H1 (cell line): ENCODE measurements at regions not wholly inside any gene's neighbourhood (a gene's known extent, or its start where the extent isn't known, plus 50 kb on each side); places are given as distances from the start of the nearest gene placed in this dataset.

Experiments
- CTCF ChIA-PET: fragments of 300-600 bp; sonication (Branson Sonifier 250); formaldehyde crosslinking; loops from one replicate; lab custom pipeline; 2021; ENCODE audit not compliant: partially characterized antibody; lab: Charles Lee
- POLR2A ChIA-PET: fragments of 300-600 bp; sonication (Branson Sonifier 250); formaldehyde crosslinking; loops from one replicate; lab custom pipeline; 2021; ENCODE audit warnings: inconsistent platforms; ENCODE audit not compliant: partially characterized antibody; lab: Charles Lee
- DNase-seq, 2 experiments: peaks; one replicate each; pipeline versions ENCODE4 v3.0.0 to v3.0.0-alpha.2; 2010 to 2022; ENCODE audit warnings: low spot score in 2 of 2, low read depth in 1 of 2, mixed read lengths in 1 of 2
- FAIRE-seq: peaks from 2 replicates; lab custom pipeline; 2011; peaks lifted over from hg19 to GRCh38; lab: Jason Lieb, UNC
- H2AFZ ChIP-seq: 2 replicates; pipeline ENCODE4 v1.8.1; 2012; ENCODE audit warnings: low read length, inconsistent platforms
- H2AK5ac ChIP-seq: 2 replicates; pipeline ENCODE4 v1.6.1; 2013; ENCODE audit warnings: low read depth, low read length
- H2BK120ac ChIP-seq: replicated peaks from 2 replicates; pipeline ENCODE3; 2013; ENCODE audit warnings: low read depth, low read length, inconsistent platforms
- H2BK12ac ChIP-seq: 2 replicates; pipeline ENCODE4 v1.6.1; 2013; ENCODE audit warnings: low read depth, low read length
- H2BK15ac ChIP-seq: 2 replicates; pipeline ENCODE4 v1.6.1; 2013; ENCODE audit warnings: low read length
- H2BK20ac ChIP-seq: 2 replicates; pipeline ENCODE4 v1.6.1; 2013; ENCODE audit warnings: low read length
- H2BK5ac ChIP-seq: 2 replicates; pipeline ENCODE4 v1.6.1; 2013; ENCODE audit warnings: low read depth, low read length
- H3K14ac ChIP-seq: 2 replicates; pipeline ENCODE4 v1.6.1; 2013; ENCODE audit warnings: inconsistent platforms; ENCODE audit not compliant: insufficient read length
- H3K18ac ChIP-seq: 2 replicates; pipeline ENCODE4 v1.6.1; 2013; ENCODE audit warnings: low read length; ENCODE audit errors: extremely low read depth
- H3K23ac ChIP-seq: 2 replicates; pipeline ENCODE4 v1.6.1; 2013; ENCODE audit warnings: inconsistent platforms; ENCODE audit not compliant: insufficient read length
- H3K23me2 ChIP-seq: 2 replicates; pipeline ENCODE4 v1.6.1; 2013; ENCODE audit warnings: low read depth, low read length
- H3K27ac ChIP-seq: 2 replicates; pipeline ENCODE4 v1.6.1; 2011; ENCODE audit warnings: low read depth, low read length, inconsistent platforms
- H3K27me3 ChIP-seq, 4 experiments: replicated peaks in 1 of 4; 1 replicate in 1 of 4; 2 replicates in 3 of 4; pipeline versions ENCODE4 v1.6.1 to v1.8.1; 2011 to 2013; ENCODE audit warnings: low read length in 3 of 4, mild to moderate bottlenecking in 3 of 4, inconsistent platforms in 2 of 4, mixed read lengths in 2 of 4, moderate library complexity in 1 of 4; ENCODE audit not compliant: control insufficient read depth in 3 of 4, insufficient read depth in 3 of 4; ENCODE audit errors: extremely low read depth in 1 of 4
- H3K36me3 ChIP-seq, 4 experiments: 2 replicates each; pipeline versions ENCODE4 v1.6.1 to v1.8.1; 2011 to 2013; ENCODE audit warnings: mild to moderate bottlenecking in 4 of 4, low read length in 3 of 4, moderate library complexity in 2 of 4, control low read depth in 1 of 4, inconsistent platforms in 1 of 4; ENCODE audit not compliant: insufficient read depth in 4 of 4, control insufficient read depth in 2 of 4
- H3K4ac ChIP-seq: replicated peaks from 2 replicates; pipeline ENCODE3; 2013; ENCODE audit warnings: low read length, low read depth, mixed read lengths, inconsistent platforms; ENCODE audit not compliant: insufficient read length
- H3K4me1 ChIP-seq, 4 experiments: replicated peaks in 1 of 4; 1 replicate in 1 of 4; 2 replicates in 3 of 4; pipeline versions ENCODE4 v1.6.1 to v1.8.1; 2011 to 2013; ENCODE audit warnings: low read length in 3 of 4, inconsistent platforms in 2 of 4, mixed read lengths in 1 of 4; ENCODE audit not compliant: insufficient read depth in 4 of 4, control insufficient read depth in 3 of 4
- H3K4me2 ChIP-seq, 2 experiments: 2 replicates each; pipeline versions ENCODE4 v1.6.1 to v1.8.1; 2011 to 2013; ENCODE audit warnings: low read depth in 2 of 2, low read length in 2 of 2, control low read depth in 1 of 2, inconsistent platforms in 1 of 2, mild to moderate bottlenecking in 1 of 2; ENCODE audit not compliant: insufficient read depth in 1 of 2
- H3K4me3 ChIP-seq, 4 experiments: fragments of 200-600, 300-600 bp in 1 of 4; sonication (generic), shearing (Covaris generic), sonication (Bioruptor Twin) in 1 of 4; 2 replicates each; pipeline versions ENCODE4 v1.5.1 to v1.8.1; 2011 to 2016; ENCODE audit warnings: low read length in 4 of 4, low read depth in 3 of 4, control low read depth in 2 of 4, inconsistent platforms in 2 of 4, mild to moderate bottlenecking in 2 of 4, mixed read lengths in 1 of 4, moderate library complexity in 1 of 4; ENCODE audit not compliant: insufficient read depth in 2 of 4; ENCODE audit errors: extremely low read depth in 1 of 4
- H3K56ac ChIP-seq: replicated peaks from 2 replicates; pipeline ENCODE3; 2013; ENCODE audit warnings: low read depth, mild to moderate bottlenecking, mixed read lengths, low read length, inconsistent platforms; ENCODE audit not compliant: insufficient read length
- H3K79me1 ChIP-seq: 2 replicates; pipeline ENCODE4 v1.6.1; 2013; ENCODE audit warnings: low read depth, low read length, control low read depth
- H3K79me2 ChIP-seq, 2 experiments: 2 replicates each; pipeline versions ENCODE4 v1.6.1 to v1.8.1; 2012 to 2013; ENCODE audit warnings: low read length in 2 of 2, mild to moderate bottlenecking in 2 of 2, inconsistent platforms in 1 of 2; ENCODE audit not compliant: insufficient read depth in 2 of 2, control insufficient read depth in 1 of 2
- H3K9ac ChIP-seq, 4 experiments: replicated peaks in 1 of 4; 1 replicate in 1 of 4; 2 replicates in 3 of 4; pipeline versions ENCODE4 v1.6.1 to v1.8.1; 2011 to 2013; ENCODE audit warnings: low read depth in 3 of 4, low read length in 3 of 4, control low read depth in 2 of 4, mild to moderate bottlenecking in 2 of 4, moderate library complexity in 2 of 4, inconsistent platforms in 1 of 4; ENCODE audit errors: extremely low read depth in 1 of 4
- H3K9me3 ChIP-seq, 2 experiments: 2 replicates each; pipeline versions ENCODE4 v1.6.1 to v1.8.1; 2012 to 2013; ENCODE audit warnings: mild to moderate bottlenecking in 2 of 2, moderate library complexity in 2 of 2, control low read depth in 1 of 2, inconsistent platforms in 1 of 2, low read depth in 1 of 2, low read length in 1 of 2, mixed read lengths in 1 of 2; ENCODE audit not compliant: insufficient read depth in 2 of 2
- H4K20me1 ChIP-seq, 2 experiments: replicated peaks in 1 of 2; 2 replicates each; pipeline versions ENCODE3 to v1.8.1; 2011 to 2013; ENCODE audit warnings: inconsistent platforms in 2 of 2, low read length in 2 of 2, mild to moderate bottlenecking in 1 of 2; ENCODE audit not compliant: insufficient read depth in 2 of 2, control insufficient read depth in 1 of 2
- H4K5ac ChIP-seq: 2 replicates; pipeline ENCODE4 v1.6.1; 2013; ENCODE audit warnings: low read length, low read depth, mixed read lengths, inconsistent platforms; ENCODE audit not compliant: insufficient read length
- H4K8ac ChIP-seq: 2 replicates; pipeline ENCODE4 v1.8.0; 2013; ENCODE audit warnings: mild to moderate bottlenecking, moderate library complexity, low read length, inconsistent platforms; ENCODE audit not compliant: insufficient read depth; ENCODE audit errors: extremely low read depth
- H4K91ac ChIP-seq: replicated peaks from 2 replicates; pipeline ENCODE3; 2013; ENCODE audit warnings: low read length, mixed read lengths, inconsistent platforms; ENCODE audit not compliant: insufficient read length
- BRCA1 ChIP-seq: IDR thresholded peaks from 2 replicates; pipeline ENCODE4 v1.6.1; 2012; ENCODE audit warnings: low read depth, low read length, improper control_type of control experiment
- CHD1 ChIP-seq: IDR thresholded peaks from 2 replicates; pipeline ENCODE4 v1.6.1; 2012; ENCODE audit warnings: low read depth, low read length, improper control_type of control experiment
- CREB1 ChIP-seq: IDR thresholded peaks from 2 replicates; pipeline ENCODE4 v1.6.1; 2012; ENCODE audit warnings: inconsistent platforms
- E2F6 ChIP-seq: IDR thresholded peaks from 2 replicates; pipeline ENCODE4 v1.6.1; 2012; ENCODE audit warnings: inconsistent platforms
- JUN ChIP-seq: IDR thresholded peaks from 2 replicates; pipeline ENCODE4 v1.6.1; 2011; ENCODE audit warnings: low read depth, mild to moderate bottlenecking, improper control_type of control experiment, low read length
- MAFK ChIP-seq: IDR thresholded peaks from 2 replicates; pipeline ENCODE4 v1.6.1; 2012; ENCODE audit warnings: low read depth, mild to moderate bottlenecking, improper control_type of control experiment, low read length
- SIX5 ChIP-seq: IDR thresholded peaks from 2 replicates; pipeline ENCODE4 v1.6.1; 2011; ENCODE audit warnings: mild to moderate bottlenecking, low read depth, low read length
- SP1 ChIP-seq: IDR thresholded peaks from 2 replicates; pipeline ENCODE4 v1.6.1; 2011; ENCODE audit warnings: low read depth, low read length
- SP2 ChIP-seq: IDR thresholded peaks from 2 replicates; pipeline ENCODE4 v1.6.1; 2012; ENCODE audit warnings: mild to moderate bottlenecking, low read length, inconsistent platforms
- SUZ12 ChIP-seq: fragments of 200-600 bp; sonication (generic); IDR thresholded peaks from 2 replicates; pipeline ENCODE4 v1.6.1; 2012; ENCODE audit warnings: mild to moderate bottlenecking, inconsistent platforms, low read length, moderate library complexity, mixed read lengths
- TAF1 ChIP-seq: IDR thresholded peaks from 2 replicates; pipeline ENCODE4 v1.6.1; 2011; ENCODE audit warnings: mild to moderate bottlenecking, low read depth, low read length
- WGBS, 2 experiments: shearing (Covaris generic) in 1 of 2; methylation state at CpG; one replicate each; pipeline versions ENCODE4 v1.1.6 to v1.1.7; 2013 to 2015; ENCODE audit warnings: low lambda C conversion rate in 2 of 2, mixed read lengths in 2 of 2, inconsistent platforms in 1 of 2, low coverage in 1 of 2, missing lambda C conversion rate in 1 of 2; ENCODE audit not compliant: insufficient replicate concordance in 2 of 2, insufficient coverage in 1 of 2, insufficient read length in 1 of 2; ENCODE audit errors: extremely low coverage in 1 of 2, missing lambda C conversion rate in 1 of 2; 5-methylcytosine and 5-hydroxymethylcytosine counted together
- TF ChIP-seq, protein P1 (sequence below), 3 experiments: IDR thresholded peaks; 1 replicate in 2 of 3; 2 replicates in 1 of 3; pipeline versions ENCODE4 v1.5.1 to v1.6.1; 2011; ENCODE audit warnings: low read length in 3 of 3, mild to moderate bottlenecking in 3 of 3, inconsistent platforms in 2 of 3, low read depth in 1 of 3, moderate library complexity in 1 of 3; ENCODE audit not compliant: insufficient read depth in 1 of 3; ENCODE audit errors: control extremely low read depth in 1 of 3
- TF ChIP-seq, protein P2 (sequence below): IDR thresholded peaks from 2 replicates; pipeline ENCODE4 v1.6.1; 2012; ENCODE audit warnings: inconsistent platforms

DNA sequence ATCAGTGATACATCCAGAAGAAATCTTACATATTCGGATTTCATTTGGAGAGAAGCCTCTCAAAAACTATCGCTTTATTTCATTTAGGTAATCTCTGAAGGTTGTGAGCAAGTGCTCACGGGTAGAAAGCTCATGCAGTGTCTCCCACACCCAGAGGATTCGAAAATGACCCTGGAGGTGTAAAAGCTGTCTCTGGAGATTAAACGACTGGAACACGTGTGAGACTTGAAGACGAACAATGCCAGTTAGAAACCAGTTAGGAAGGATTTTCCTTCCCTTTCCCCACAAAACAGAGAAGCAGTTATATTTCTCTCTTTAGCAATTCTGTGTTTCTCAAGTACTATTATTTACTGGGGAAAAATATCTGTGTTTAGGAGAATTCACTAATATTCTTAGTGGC is 92.5 kb upstream of the CD55 start:
- Histone ChIP-seq H2BK120ac (no peak overlapping the region), H3K9ac (no peak overlapping the region), H3K36me3 (no peaks in the 10 kb centered on the region), H2BK15ac (no peak overlapping the region), H3K18ac (no peak overlapping the region), H2BK12ac (no peak overlapping the region), H2AFZ (no peak overlapping the region; the same call in 1 of the 2 replicates), H3K4me1 (no peaks in the 10 kb centered on the region), H3K79me2 (no peaks in the 10 kb centered on the region), H4K20me1 (no peaks in the 10 kb centered on the region), H3K23ac (no peak overlapping the region), H4K8ac (no peak overlapping the region), H4K5ac (no peak overlapping the region), H3K79me1 (no peaks in the 10 kb centered on the region), H3K23me2 (no peaks in the 10 kb centered on the region), H3K14ac (no peak overlapping the region), H3K4me2 (no peak overlapping the region), H3K56ac (no peak overlapping the region), H2BK20ac (no peak overlapping the region), H3K4me3 (no peak overlapping the region), H3K9me3 (no peaks in the 10 kb centered on the region), H2AK5ac (no peak overlapping the region), H3K27ac (no peak overlapping the region), H2BK5ac (no peak overlapping the region), H4K91ac (no peak overlapping the region), H3K4ac (no peak overlapping the region), H3K27me3 (no peaks in the 10 kb centered on the region)
- FAIRE-seq (no peak), DNase-seq (no peak)
- POLR2A ChIA-PET, result no interaction called here
- CTCF ChIA-PET, result interaction anchor here (1.0 to 2.4 kb wide), 2 partner anchors 18 to 176 kb away, joined by 3 to 7 read pairs; no protein-coding TSS in a partner anchor
- 87% methylated on average over 7 of the region's 7 CpGs; no CpG with 5 or more reads in 1 of the 2 experiments for WGBS, 2 experiments
- TF ChIP-seq MAFK, result no peak
- TF ChIP-seq SUZ12, result no peak
- no peak for TF ChIP-seq BRCA1
- no peak for TF ChIP-seq JUN
- no peak for TF ChIP-seq TAF1
- no peak for TF ChIP-seq SP2
- no peak for TF ChIP-seq CREB1
- TF ChIP-seq SIX5, result no peak
- no peak for TF ChIP-seq SP1
- TF ChIP-seq, protein P1, sequence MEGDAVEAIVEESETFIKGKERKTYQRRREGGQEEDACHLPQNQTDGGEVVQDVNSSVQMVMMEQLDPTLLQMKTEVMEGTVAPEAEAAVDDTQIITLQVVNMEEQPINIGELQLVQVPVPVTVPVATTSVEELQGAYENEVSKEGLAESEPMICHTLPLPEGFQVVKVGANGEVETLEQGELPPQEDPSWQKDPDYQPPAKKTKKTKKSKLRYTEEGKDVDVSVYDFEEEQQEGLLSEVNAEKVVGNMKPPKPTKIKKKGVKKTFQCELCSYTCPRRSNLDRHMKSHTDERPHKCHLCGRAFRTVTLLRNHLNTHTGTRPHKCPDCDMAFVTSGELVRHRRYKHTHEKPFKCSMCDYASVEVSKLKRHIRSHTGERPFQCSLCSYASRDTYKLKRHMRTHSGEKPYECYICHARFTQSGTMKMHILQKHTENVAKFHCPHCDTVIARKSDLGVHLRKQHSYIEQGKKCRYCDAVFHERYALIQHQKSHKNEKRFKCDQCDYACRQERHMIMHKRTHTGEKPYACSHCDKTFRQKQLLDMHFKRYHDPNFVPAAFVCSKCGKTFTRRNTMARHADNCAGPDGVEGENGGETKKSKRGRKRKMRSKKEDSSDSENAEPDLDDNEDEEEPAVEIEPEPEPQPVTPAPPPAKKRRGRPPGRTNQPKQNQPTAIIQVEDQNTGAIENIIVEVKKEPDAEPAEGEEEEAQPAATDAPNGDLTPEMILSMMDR (IDR thresholded peaks at IDR 0.05; ENCODE audit: control extremely low read depth in 1 of 3, insufficient read depth in 1 of 3, low read depth in 1 of 3, low read length in 3 of 3), result no peak
- TF ChIP-seq E2F6, result no peak
- no peak for TF ChIP-seq CHD1
- TF ChIP-seq, protein P2, sequence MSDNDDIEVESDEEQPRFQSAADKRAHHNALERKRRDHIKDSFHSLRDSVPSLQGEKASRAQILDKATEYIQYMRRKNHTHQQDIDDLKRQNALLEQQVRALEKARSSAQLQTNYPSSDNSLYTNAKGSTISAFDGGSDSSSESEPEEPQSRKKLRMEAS, result no peak
